ENCODE measurements at regions not wholly inside any gene's neighbourhood (a gene's known extent, or its start where the extent isn't known, plus 50 kb on each side); places are given as distances from the start of the nearest gene placed in this dataset.

DNA sequence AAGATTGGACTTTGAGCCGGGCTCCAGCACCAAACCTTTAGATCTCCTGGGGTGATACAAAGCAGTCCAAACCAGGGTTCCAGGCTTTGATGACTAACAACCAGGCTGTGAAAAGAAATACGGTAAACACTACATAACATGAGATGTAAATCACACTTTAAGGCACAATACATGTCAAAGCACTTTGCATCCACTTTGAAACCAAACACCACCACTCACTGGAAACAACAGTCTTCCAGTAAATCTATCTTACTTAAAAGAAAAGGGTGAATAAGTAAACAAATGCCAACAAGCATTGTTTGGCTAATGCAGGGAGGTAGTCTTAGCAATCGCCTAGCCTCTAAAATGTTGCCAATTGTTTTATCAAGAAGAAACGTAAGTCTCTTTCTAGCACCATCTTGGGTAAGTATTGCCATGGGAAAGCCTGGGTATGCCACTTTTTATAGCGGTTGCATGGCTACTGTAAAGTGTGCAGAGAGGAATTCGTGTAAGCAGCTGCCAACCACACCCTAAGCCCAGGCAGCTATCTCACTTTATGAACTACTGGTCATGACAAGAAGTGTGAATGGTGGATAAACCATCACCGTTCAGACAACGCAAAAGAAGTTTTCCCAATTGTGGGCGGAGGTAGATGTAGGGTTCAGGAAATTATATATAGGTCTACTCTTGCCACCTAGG is 267.4 kb upstream of the PSMD7 start (continued):
- TF ChIP-seq SP2 (IDR thresholded peaks at IDR 0.05; ENCODE audit: low read length) (no peak), EP300 (IDR thresholded peaks at IDR 0.05; ENCODE audit: borderline replicate concordance in 1 of 2, low read depth in 2 of 2, low read length in 2 of 2) (no peak), BRCA1 (IDR thresholded peaks at IDR 0.05; ENCODE audit: low read depth, low read length) (no peak), CHD2 (IDR thresholded peaks at IDR 0.05; ENCODE audit: low read length) (no peak), SRF (IDR thresholded peaks at IDR 0.05; ENCODE audit: low read depth, low read length) (no peak), NANOG (IDR thresholded peaks at IDR 0.05; ENCODE audit: insufficient read depth, low read depth, low read length, poor library complexity, severe bottlenecking) (no peak), TCF12 (IDR thresholded peaks at IDR 0.05; ENCODE audit: low read depth, low read length) (no peak)
- TF ChIP-seq, protein P1, sequence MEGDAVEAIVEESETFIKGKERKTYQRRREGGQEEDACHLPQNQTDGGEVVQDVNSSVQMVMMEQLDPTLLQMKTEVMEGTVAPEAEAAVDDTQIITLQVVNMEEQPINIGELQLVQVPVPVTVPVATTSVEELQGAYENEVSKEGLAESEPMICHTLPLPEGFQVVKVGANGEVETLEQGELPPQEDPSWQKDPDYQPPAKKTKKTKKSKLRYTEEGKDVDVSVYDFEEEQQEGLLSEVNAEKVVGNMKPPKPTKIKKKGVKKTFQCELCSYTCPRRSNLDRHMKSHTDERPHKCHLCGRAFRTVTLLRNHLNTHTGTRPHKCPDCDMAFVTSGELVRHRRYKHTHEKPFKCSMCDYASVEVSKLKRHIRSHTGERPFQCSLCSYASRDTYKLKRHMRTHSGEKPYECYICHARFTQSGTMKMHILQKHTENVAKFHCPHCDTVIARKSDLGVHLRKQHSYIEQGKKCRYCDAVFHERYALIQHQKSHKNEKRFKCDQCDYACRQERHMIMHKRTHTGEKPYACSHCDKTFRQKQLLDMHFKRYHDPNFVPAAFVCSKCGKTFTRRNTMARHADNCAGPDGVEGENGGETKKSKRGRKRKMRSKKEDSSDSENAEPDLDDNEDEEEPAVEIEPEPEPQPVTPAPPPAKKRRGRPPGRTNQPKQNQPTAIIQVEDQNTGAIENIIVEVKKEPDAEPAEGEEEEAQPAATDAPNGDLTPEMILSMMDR (IDR thresholded peaks at IDR 0.05; ENCODE audit: control extremely low read depth in 1 of 3, insufficient read depth in 1 of 3, low read depth in 1 of 3, low read length in 3 of 3): no peak

Measured in H1 (cell line).